ENCODE measurements at regions not wholly inside any gene's neighbourhood (a gene's known extent, or its start where the extent isn't known, plus 50 kb on each side); places are given as distances from the start of the nearest gene placed in this dataset.
"Not testable (repeated sequence)": the region's sequence is repeated elsewhere in the genome, so short reads cannot be mapped to it uniquely, and the experiment has no call there.

DNA sequence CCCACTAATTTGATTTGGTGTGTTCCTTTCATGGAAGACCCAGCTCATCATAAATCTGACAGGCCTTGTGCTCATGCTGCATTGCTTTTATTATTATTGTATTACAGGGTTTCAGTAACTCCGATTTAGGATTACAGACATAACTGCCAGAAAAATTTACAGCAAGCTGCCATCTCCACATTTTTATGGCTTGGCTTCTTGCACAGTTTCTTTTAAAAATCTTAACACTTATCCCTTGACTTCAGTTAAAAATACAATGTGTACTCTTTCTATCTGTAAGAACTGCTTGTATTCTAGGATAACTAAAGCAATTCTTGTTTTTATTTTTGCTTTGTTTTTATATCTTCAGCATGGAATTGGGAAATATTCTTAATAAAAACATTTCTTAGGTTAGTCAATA is 612.2 kb downstream of the DIPK2A start:
- Histone ChIP-seq H3K9me3 (peaks cover 0 to 9% (median 0%) of the 10 kb centered on the region in 4 donors), H3K36me3 (no peaks in the 10 kb centered on the region), H3K27me3 (no peaks in the 10 kb centered on the region), H3K27ac (no peak overlapping the region), H3K4me1 (no peaks in the 10 kb centered on the region), H3K4me3 (no peak overlapping the region)
- DNase-seq (ENCODE audit: low spot score in 2 of 2), result no peak
- TF ChIP-seq, protein P1, sequence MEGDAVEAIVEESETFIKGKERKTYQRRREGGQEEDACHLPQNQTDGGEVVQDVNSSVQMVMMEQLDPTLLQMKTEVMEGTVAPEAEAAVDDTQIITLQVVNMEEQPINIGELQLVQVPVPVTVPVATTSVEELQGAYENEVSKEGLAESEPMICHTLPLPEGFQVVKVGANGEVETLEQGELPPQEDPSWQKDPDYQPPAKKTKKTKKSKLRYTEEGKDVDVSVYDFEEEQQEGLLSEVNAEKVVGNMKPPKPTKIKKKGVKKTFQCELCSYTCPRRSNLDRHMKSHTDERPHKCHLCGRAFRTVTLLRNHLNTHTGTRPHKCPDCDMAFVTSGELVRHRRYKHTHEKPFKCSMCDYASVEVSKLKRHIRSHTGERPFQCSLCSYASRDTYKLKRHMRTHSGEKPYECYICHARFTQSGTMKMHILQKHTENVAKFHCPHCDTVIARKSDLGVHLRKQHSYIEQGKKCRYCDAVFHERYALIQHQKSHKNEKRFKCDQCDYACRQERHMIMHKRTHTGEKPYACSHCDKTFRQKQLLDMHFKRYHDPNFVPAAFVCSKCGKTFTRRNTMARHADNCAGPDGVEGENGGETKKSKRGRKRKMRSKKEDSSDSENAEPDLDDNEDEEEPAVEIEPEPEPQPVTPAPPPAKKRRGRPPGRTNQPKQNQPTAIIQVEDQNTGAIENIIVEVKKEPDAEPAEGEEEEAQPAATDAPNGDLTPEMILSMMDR (IDR thresholded peaks at IDR 0.05), result no peak
- no peak for TF ChIP-seq EP300 (IDR thresholded peaks at IDR 0.05)
- no peak for TF ChIP-seq POLR2A (IDR thresholded peaks at IDR 0.05)
- 66 to 76% methylated on average over 1 of the region's 1 CpG for WGBS, 2 donors

DNA sequence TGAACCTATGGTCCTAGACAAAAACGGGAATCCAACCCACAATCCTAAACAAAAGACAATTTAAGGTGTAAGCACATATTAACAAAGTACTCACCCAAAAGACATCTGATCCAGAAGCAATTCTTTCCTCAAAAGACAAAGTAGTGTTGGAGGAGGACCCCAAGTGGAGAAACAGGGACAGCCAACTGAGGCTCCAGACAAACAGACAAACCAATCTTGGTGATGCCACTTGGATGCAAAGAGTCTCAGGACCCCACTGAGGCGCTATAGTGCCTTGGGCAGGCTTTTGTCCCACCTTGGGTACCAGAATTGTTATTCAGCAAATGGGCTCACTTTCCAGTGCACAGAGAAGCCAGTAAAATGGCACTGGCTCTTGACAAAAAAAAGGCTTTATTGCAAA is 613.8 kb downstream of the DIPK2A start:
- DNase-seq (ENCODE audit: low spot score in 2 of 2), result no peak
- no peaks in the 10 kb centered on the region for H3K36me3 ChIP-seq
- peaks cover 0 to 9% (median 0%) of the 10 kb centered on the region in 4 donors for H3K9me3 ChIP-seq
- no peaks in the 10 kb centered on the region for H3K4me1 ChIP-seq
- no peaks in the 10 kb centered on the region for H3K27me3 ChIP-seq
- H3K4me3 ChIP-seq, result no peak overlapping the region
- 86 to 95% methylated on average over 2 of the region's 2 CpGs for WGBS, 2 donors
- H3K27ac ChIP-seq, result no peak overlapping the region
- TF ChIP-seq, protein P1 (IDR thresholded peaks at IDR 0.05), result no peak
- TF ChIP-seq POLR2A (IDR thresholded peaks at IDR 0.05), result no peak
- no peak for TF ChIP-seq EP300 (IDR thresholded peaks at IDR 0.05)

DNA sequence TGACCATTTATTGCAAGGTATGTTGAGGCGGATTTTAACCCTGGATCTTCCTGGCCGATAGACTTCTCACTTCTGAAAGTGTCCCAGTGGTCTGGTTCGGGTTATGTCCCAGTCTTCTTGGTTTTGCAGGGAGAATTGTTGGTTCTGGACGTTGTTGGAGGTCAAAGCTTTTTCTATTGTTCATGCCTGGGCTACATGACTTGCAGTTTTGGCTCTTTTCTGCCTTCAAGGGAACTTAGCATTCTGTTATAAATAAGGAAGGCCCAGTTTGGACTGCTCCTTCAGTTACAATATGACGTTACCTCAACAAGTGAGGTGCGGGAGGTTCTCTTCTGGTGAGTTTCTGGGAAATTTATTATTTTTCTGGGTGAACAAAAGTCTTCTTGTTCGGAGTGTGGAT is 614.3 kb downstream of the DIPK2A start:
- Histone ChIP-seq H3K9me3 (peaks cover 0 to 9% (median 0%) of the 10 kb centered on the region in 4 donors), H3K4me1 (no peaks in the 10 kb centered on the region), H3K36me3 (no peaks in the 10 kb centered on the region), H3K4me3 (no peak overlapping the region), H3K27me3 (no peaks in the 10 kb centered on the region), H3K27ac (no peak overlapping the region)
- TF ChIP-seq EP300 (IDR thresholded peaks at IDR 0.05), result no peak
- TF ChIP-seq, protein P1 (IDR thresholded peaks at IDR 0.05), result no peak
- WGBS, 2 donors, result 84 to 90% methylated on average over 7 of the region's 7 CpGs
- DNase-seq (ENCODE audit: low spot score in 2 of 2), result no peak

DNA sequence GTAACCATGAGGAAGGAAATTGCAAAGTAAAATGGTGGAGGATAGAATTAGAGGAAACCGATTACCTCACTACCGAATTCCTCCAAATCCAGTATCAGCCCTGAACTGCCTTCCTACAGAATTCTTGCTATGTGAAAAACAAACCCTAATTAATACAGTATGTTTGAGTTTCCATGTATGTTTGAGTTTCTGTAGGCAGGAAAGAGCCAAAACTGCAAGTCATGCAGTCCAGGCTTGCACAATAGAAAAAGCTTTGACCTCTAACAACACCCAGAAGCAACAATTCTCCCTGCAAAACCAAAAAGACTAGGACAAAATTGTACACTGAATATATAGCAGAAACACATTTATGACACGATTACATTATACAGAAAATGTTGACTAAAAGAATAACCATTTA is 614.8 kb downstream of the DIPK2A start:
- DNase-seq (ENCODE audit: low spot score in 2 of 2), result no peak
- TF ChIP-seq EP300 (IDR thresholded peaks at IDR 0.05) (no peak), POLR2A (IDR thresholded peaks at IDR 0.05) (no peak)
- Histone ChIP-seq H3K9me3 (peaks cover 0 to 9% (median 0%) of the 10 kb centered on the region in 4 donors), H3K4me1 (no peaks in the 10 kb centered on the region), H3K27ac (no peak overlapping the region), H3K4me3 (no peak overlapping the region), H3K27me3 (no peaks in the 10 kb centered on the region), H3K36me3 (no peaks in the 10 kb centered on the region)
- 89% methylated on average over 3 of the region's 3 CpGs for WGBS, 2 donors

DNA sequence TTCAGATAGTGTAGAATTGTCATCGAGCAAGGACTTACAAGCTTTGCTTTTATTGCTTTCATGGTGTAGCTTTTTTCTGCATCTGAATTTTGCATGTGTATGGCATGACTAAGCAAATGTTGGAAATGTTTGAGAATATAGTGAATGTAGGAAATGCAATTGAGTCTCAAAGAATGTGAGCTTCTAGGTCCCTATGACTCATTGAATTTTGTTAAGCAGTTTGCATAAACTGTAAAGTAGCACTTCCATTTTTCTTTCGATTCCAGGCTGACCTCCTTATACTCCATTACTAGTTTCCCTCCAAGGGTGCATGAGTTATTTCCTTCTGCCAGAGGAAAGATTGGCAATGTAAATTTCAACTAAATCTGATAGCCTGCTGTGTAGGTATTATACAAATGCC is 619.2 kb downstream of the DIPK2A start:
- H3K27ac ChIP-seq, result no peak overlapping the region
- H3K27me3 ChIP-seq, result no peaks in the 10 kb centered on the region
- WGBS, 2 donors, result 50 to 52% methylated on average over 2 of the region's 2 CpGs
- no peaks in the 10 kb centered on the region for H3K36me3 ChIP-seq
- TF ChIP-seq, protein P1 (IDR thresholded peaks at IDR 0.05), result no peak
- no peak for TF ChIP-seq POLR2A (IDR thresholded peaks at IDR 0.05)
- TF ChIP-seq EP300 (IDR thresholded peaks at IDR 0.05), result no peak
- no peak overlapping the region for H3K4me3 ChIP-seq
- no peaks in the 10 kb centered on the region for H3K4me1 ChIP-seq
- H3K9me3 ChIP-seq, result no peaks in the 10 kb centered on the region
- DNase-seq (ENCODE audit: low spot score in 2 of 2), result no peak

DNA sequence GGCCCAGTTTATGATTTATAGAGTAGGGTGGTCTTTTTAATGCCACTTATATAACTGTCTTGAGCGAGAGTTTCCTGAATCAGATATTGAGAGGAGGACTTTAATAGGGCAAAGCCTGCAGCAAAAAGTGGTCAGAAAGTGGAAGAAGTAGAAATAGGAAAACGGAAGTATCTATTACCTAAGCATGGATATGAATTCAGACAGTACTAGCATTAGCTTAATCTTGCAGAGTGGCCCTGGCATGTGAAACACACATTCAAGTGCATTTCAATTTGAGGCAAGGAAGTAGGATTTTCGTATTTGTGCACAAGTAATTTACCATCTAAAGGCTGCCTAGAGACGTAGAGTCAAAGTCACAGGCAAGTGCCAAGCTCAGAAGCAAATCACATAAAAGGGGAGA is 622.3 kb downstream of the DIPK2A start:
- H3K27me3 ChIP-seq, result no peaks in the 10 kb centered on the region
- TF ChIP-seq POLR2A (IDR thresholded peaks at IDR 0.05), result no peak
- TF ChIP-seq, protein P1 (IDR thresholded peaks at IDR 0.05), result no peak
- no peak for TF ChIP-seq EP300 (IDR thresholded peaks at IDR 0.05)
- DNase-seq (ENCODE audit: low spot score in 2 of 2), result no peak
- H3K36me3 ChIP-seq, result no peaks in the 10 kb centered on the region
- no peak overlapping the region for H3K4me3 ChIP-seq
- H3K9me3 ChIP-seq, result peaks cover 0 to 10% (median 0%) of the 10 kb centered on the region in 4 donors
- no peak overlapping the region for H3K27ac ChIP-seq
- H3K4me1 ChIP-seq, result no peaks in the 10 kb centered on the region
- WGBS, 2 donors, result 78% methylated on average over 4 of the region's 4 CpGs

DNA sequence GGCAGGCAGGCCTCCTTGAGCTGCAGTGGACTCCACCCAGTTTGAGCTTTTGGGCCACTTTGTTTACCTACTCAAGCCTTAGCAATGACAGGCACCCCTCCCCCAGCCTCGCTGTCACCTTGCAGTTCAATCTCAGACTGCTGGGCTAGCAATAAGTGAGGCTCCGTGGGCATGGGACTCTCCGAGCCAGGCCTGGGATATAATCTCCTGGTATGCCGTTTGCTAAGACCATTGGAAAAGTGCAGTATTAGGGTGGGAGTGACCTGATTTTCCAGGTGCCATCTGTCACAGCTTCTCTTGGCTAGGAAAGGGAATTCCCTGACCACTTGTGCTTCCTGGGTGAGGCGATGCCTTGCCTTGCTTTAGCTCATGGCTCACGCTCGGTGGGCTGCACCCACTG is 648.6 kb downstream of the DIPK2A start:
- not testable (repeated sequence) for H3K4me1 ChIP-seq; H3K4me3 ChIP-seq; DNase-seq (ENCODE audit: low spot score in 2 of 2); H3K9me3 ChIP-seq; H3K27ac ChIP-seq; H3K36me3 ChIP-seq; H3K27me3 ChIP-seq
- WGBS, 2 donors, result 93 to 98% methylated on average over 7 of the region's 7 CpGs

Data from tibial nerve (tissue), 4 donors.